GM19468 (cell line): ENCODE measurements at regions not wholly inside any gene's neighbourhood (a gene's known extent, or its start where the extent isn't known, plus 50 kb on each side); places are given as distances from the start of the nearest gene placed in this dataset.

Experiments
- ATAC-seq: cut with Tn5 transposase; IDR thresholded peaks from one replicate; pipeline ENCODE4 v1.9.1; 2021; ENCODE audit warnings: mild to moderate bottlenecking, moderate library complexity, moderate number of reproducible peaks; ENCODE audit not compliant: unreplicated experiment; ENCODE audit errors: extremely low read depth

DNA sequence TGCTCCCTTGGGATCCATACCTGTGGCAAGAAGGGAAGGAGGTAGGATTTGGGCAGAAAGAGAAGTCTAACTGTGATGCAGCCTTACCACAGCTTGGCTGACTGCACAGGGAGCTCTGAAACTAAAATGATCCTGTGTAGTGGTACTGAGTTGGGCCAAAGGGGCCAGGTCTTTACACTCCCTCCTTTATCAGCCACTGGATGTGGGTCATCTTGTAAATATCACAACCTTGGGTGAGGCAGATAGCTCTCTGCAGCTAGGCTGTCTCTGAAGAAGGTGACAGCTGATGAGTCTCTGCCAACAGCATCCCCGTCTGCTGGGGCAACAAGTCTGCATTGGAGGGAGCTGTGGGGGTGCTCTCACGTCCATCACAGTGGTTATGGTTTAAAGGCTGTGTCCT lies 95.9 kb upstream of the CAND1 start:
- no peak for ATAC-seq

- ATAC-seq = no peak
Measured at GRCh38 chr12:67182551-67182950, 86.6 kb upstream of the CAND1 start.

DNA sequence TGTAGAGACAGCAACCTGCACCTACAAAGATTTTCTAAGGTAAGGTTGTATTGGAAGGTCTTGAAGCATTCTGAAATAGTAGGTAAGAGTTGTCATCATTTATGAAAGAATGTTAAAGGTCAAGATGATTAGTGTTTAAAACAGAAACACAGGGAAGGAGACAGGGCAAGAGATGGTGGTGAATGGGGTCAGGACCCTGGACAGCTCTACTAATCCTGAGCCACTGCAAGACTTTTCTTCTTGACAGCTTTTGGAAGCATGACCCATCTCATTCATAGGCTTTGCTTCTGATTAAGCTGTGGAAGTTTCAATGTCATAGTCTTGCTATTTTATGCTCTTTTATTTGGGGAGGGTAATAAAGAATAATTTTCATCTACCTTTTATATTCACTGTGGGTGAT lies 75.5 kb upstream of the CAND1 start:
- no peak for ATAC-seq

DNA sequence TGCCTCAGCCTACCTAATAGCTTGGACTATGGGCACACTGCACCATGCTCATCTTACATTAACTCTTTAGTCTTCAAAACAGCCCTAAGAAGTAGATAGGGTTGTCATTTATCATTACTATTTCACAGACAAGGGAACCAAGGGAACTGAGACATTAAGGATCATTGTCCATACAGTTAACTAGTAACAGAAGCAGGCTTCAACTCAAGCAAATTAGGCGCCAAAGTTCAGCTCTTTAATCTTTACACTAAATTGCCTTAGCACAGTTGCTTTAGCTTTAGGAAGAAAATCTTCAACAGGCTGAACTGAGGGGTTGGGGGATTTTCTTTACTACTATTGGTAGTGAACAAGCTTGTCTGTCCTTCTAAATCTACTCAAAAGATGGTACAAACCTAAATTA lies 68.8 kb upstream of the CAND1 start:
- ATAC-seq = no peak

DNA sequence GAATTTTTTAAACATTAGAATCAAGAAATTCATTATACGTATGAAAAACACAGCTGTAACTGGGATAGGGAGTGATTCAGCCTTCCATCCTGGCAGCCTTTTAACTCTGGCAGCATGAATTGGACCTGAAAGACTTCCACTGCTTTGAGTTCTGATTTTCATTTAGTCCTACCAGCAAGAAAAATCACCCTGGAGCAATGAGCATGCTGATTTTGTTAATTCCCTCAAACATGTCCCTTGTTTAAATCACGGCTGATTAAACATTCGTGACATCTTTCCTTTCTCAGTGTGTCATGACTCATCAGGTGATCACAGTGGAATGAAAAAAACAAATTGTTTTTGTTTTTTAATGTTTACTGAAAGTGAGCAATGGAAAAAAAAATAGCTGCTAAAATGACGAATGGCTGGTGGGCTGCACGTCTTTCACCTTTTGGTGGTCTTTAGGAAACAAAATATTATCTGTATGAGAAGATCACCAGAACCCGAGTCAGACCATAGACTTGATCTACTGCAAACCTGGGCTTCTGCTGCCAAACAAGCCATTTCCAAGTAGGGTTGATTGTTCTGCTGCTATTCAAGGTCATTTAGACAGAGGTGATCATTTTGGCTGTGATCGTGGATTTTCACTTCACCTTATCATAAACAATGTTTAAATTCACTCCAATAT lies 67.0 kb upstream of the CAND1 start:
- no peak for ATAC-seq

GRCh38 chr12:67202678-67203012 lies 66.5 kb upstream of the CAND1 start:
- ATAC-seq = peak; percentile 59

- ATAC-seq = no peak
Measured at GRCh38 chr12:67208281-67209067, 60.7 kb upstream of the CAND1 start.

DNA sequence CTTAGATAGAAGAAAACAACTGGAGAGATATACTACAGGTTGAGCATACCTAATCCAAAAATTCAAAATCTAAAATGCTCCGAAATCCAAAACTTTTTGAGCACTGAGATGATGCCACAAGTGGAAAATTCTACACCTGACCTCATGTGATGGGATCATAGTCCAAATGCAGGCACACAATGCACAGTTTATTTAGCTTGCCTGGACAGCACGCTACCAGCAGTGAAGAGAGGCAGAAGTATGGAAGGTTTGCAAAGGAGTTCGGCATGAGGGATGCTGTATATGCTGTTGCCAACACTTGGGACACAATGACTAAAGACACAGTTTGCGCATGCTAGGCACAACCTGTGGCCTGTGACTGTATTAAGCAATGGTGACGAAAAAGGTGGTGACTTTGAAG lies 58.1 kb upstream of the CAND1 start:
- no peak for ATAC-seq

GRCh38 chr12:67211494-67211893 lies 57.7 kb upstream of the CAND1 start:
- no peak for ATAC-seq

GRCh38 chr12:67217647-67218046 lies 51.5 kb upstream of the CAND1 start:
- ATAC-seq = no peak
